Neuronal stem cell (in vitro differentiated cells): ENCODE measurements at regions not wholly inside any gene's neighbourhood (a gene's known extent, or its start where the extent isn't known, plus 50 kb on each side); places are given as distances from the start of the nearest gene placed in this dataset.

Source experiments
- DNase-seq: peaks from one replicate; pipeline ENCODE4 v3.0.0-alpha.2; 2013; ENCODE audit warnings: low spot score
- H2AFZ ChIP-seq: one replicate; pipeline ENCODE4 v1.6.1; 2013; ENCODE audit warnings: mild to moderate bottlenecking, low read length, inconsistent platforms
- H2AK5ac ChIP-seq: 2 replicates; pipeline ENCODE4 v1.6.1; 2013; ENCODE audit warnings: low read depth, mild to moderate bottlenecking, inconsistent platforms, low read length, moderate library complexity, mixed read lengths
- H2BK120ac ChIP-seq: 2 replicates; pipeline ENCODE4 v1.6.1; 2013; ENCODE audit warnings: low read depth, mild to moderate bottlenecking, inconsistent platforms, low read length, moderate library complexity, mixed read lengths
- H2BK12ac ChIP-seq: one replicate; pipeline ENCODE4 v1.6.1; 2013; ENCODE audit warnings: low read length, inconsistent platforms
- H2BK15ac ChIP-seq: 2 replicates; pipeline ENCODE4 v1.6.1; 2013; ENCODE audit warnings: mild to moderate bottlenecking, low read length, inconsistent platforms, mixed read lengths
- H2BK5ac ChIP-seq: one replicate; pipeline ENCODE4 v1.6.1; 2013; ENCODE audit warnings: inconsistent platforms, mild to moderate bottlenecking, low read length, moderate library complexity
- H3K14ac ChIP-seq: one replicate; pipeline ENCODE4 v1.6.1; 2013; ENCODE audit warnings: low read length, inconsistent platforms
- H3K18ac ChIP-seq: 2 replicates; pipeline ENCODE4 v1.6.1; 2013; ENCODE audit warnings: low read length, inconsistent platforms
- H3K23ac ChIP-seq: 2 replicates; pipeline ENCODE4 v1.6.1; 2013; ENCODE audit warnings: low read depth, mild to moderate bottlenecking, mixed read lengths, low read length, inconsistent platforms; ENCODE audit not compliant: poor library complexity
- H3K27ac ChIP-seq: replicated peaks from 3 replicates; pipeline ENCODE4 v1.5.1; 2013; ENCODE audit warnings: low read length, inconsistent platforms
- H3K27me3 ChIP-seq, 3 experiments: 2 replicates each; pipeline ENCODE4 v1.6.1; 2013; ENCODE audit warnings: low read length in 3 of 3, mild to moderate bottlenecking in 2 of 3, inconsistent platforms in 1 of 3, low read depth in 1 of 3, mixed read lengths in 1 of 3, moderate library complexity in 1 of 3; ENCODE audit not compliant: control insufficient read depth in 3 of 3, insufficient read depth in 3 of 3
- H3K36me3 ChIP-seq, 2 donors: replicated peaks in 1 of 2; 2 replicates each; pipeline ENCODE4 v1.6.1; 2013; ENCODE audit warnings: low read length in 2 of 2; ENCODE audit not compliant: control insufficient read depth in 2 of 2, insufficient read depth in 2 of 2
- H3K4ac ChIP-seq: 2 replicates; pipeline ENCODE4 v1.6.1; 2013; ENCODE audit warnings: inconsistent platforms, mild to moderate bottlenecking, low read length, moderate library complexity
- H3K4me1 ChIP-seq, 2 donors: 1 replicate in 1 of 2; 2 replicates in 1 of 2; pipeline ENCODE4 v1.6.1; 2013; ENCODE audit warnings: low read length in 2 of 2, low read depth in 1 of 2; ENCODE audit not compliant: control insufficient read depth in 2 of 2, insufficient read depth in 1 of 2
- H3K4me2 ChIP-seq: one replicate; pipeline ENCODE4 v1.6.1; 2013; ENCODE audit warnings: mild to moderate bottlenecking, low read length, inconsistent platforms; ENCODE audit not compliant: insufficient read depth, poor library complexity, severe bottlenecking
- H3K4me3 ChIP-seq, 2 donors: 2 replicates each; pipeline ENCODE4 v1.5.1; 2013; ENCODE audit warnings: low read length in 2 of 2, mild to moderate bottlenecking in 2 of 2, inconsistent platforms in 1 of 2, moderate library complexity in 1 of 2
- H3K79me1 ChIP-seq: one replicate; pipeline ENCODE4 v1.6.1; 2013; ENCODE audit warnings: low read depth, mild to moderate bottlenecking, inconsistent platforms, low read length, moderate library complexity
- H3K9ac ChIP-seq: one replicate; pipeline ENCODE4 v1.6.1; 2013; ENCODE audit warnings: mild to moderate bottlenecking, low read depth, low read length, inconsistent platforms; ENCODE audit not compliant: poor library complexity
- H3K9me3 ChIP-seq, 2 donors: replicated peaks in 1 of 2; 2 replicates each; pipeline versions ENCODE3 to v1.6.1; 2013; ENCODE audit warnings: low read length in 2 of 2, mild to moderate bottlenecking in 2 of 2, inconsistent platforms in 1 of 2, low read depth in 1 of 2, mixed read lengths in 1 of 2, moderate library complexity in 1 of 2; ENCODE audit not compliant: control insufficient read depth in 2 of 2, insufficient read depth in 1 of 2
- H4K8ac ChIP-seq: one replicate; pipeline ENCODE4 v1.6.1; 2013; ENCODE audit warnings: low read depth, mild to moderate bottlenecking, inconsistent platforms, low read length, moderate library complexity
- H4K91ac ChIP-seq: one replicate; pipeline ENCODE4 v1.6.1; 2013; ENCODE audit warnings: low read length, low read depth, mild to moderate bottlenecking, inconsistent platforms; ENCODE audit not compliant: poor library complexity
- WGBS, 2 donors: extraction: QIAGEN DNeasy Blood & Tissue Kit; methylation state at CpG; one replicate each; pipeline ENCODE4 v1.1.7; 2013; ENCODE audit warnings: missing lambda C conversion rate in 2 of 2, mixed read lengths in 1 of 2; ENCODE audit not compliant: insufficient read length in 2 of 2, insufficient replicate concordance in 1 of 2; ENCODE audit errors: extremely low coverage in 2 of 2; 5-methylcytosine and 5-hydroxymethylcytosine counted together

GRCh38 chr4:126897038-126897437, 735.7 kb upstream of the INTU start:
- DNase-seq = no peak
- Histone ChIP-seq H2BK15ac (no peak overlapping the region), H3K27me3 (no peaks in the 10 kb centered on the region), H3K4ac (no peak overlapping the region), H2BK12ac (no peak overlapping the region), H3K9me3 (peaks cover 2 to 16% of the 10 kb centered on the region in 2 donors), H3K9ac (no peak overlapping the region), H3K36me3 (no peaks in the 10 kb centered on the region), H4K8ac (no peak overlapping the region), H3K4me2 (no peak overlapping the region), H2AFZ (no peak overlapping the region), H2BK120ac (no peak overlapping the region), H4K91ac (no peak overlapping the region), H3K4me3 (no peak overlapping the region), H3K4me1 (no peaks in the 10 kb centered on the region), H3K23ac (no peak overlapping the region), H2AK5ac (no peak overlapping the region), H3K79me1 (no peaks in the 10 kb centered on the region), H3K14ac (no peak overlapping the region), H3K27ac (no peak overlapping the region), H2BK5ac (no peak overlapping the region), H3K18ac (no peak overlapping the region)
- no CpG with 5 or more reads among the region's 3 CpGs for WGBS, 2 donors

GRCh38 chr4:126898815-126899214, 733.9 kb upstream of the INTU start:
- H3K23ac ChIP-seq = no peak overlapping the region
- H4K8ac ChIP-seq = no peak overlapping the region
- no peak overlapping the region for H3K4ac ChIP-seq
- no peak overlapping the region for H3K4me3 ChIP-seq
- no peak for DNase-seq
- H3K27ac ChIP-seq = no peak overlapping the region
- H2AK5ac ChIP-seq = no peak overlapping the region
- no peak overlapping the region for H4K91ac ChIP-seq
- H3K27me3 ChIP-seq = no peaks in the 10 kb centered on the region
- no CpG with 5 or more reads among the region's 1 CpG for WGBS, 2 donors
- no peak overlapping the region for H3K14ac ChIP-seq
- H2BK12ac ChIP-seq = no peak overlapping the region
- no peaks in the 10 kb centered on the region for H3K36me3 ChIP-seq
- H2BK15ac ChIP-seq = no peak overlapping the region
- no peak overlapping the region for H2BK5ac ChIP-seq
- H3K79me1 ChIP-seq = no peaks in the 10 kb centered on the region
- H2BK120ac ChIP-seq = no peak overlapping the region
- no peaks in the 10 kb centered on the region for H3K4me1 ChIP-seq
- no peak overlapping the region for H2AFZ ChIP-seq
- no peak overlapping the region for H3K4me2 ChIP-seq
- H3K9ac ChIP-seq = no peak overlapping the region
- H3K9me3 ChIP-seq = peaks cover 2 to 16% of the 10 kb centered on the region in 2 donors
- no peak overlapping the region for H3K18ac ChIP-seq

- no peak overlapping the region for H2AFZ ChIP-seq
- no peak overlapping the region for H3K23ac ChIP-seq
- H2BK120ac ChIP-seq = no peak overlapping the region
- H3K79me1 ChIP-seq = no peaks in the 10 kb centered on the region
- H2BK5ac ChIP-seq = no peak overlapping the region
- no peak overlapping the region for H3K4me2 ChIP-seq
- no peak overlapping the region for H2BK15ac ChIP-seq
- no peak overlapping the region for H3K9ac ChIP-seq
- H3K9me3 ChIP-seq = peaks cover 2 to 16% of the 10 kb centered on the region in 2 donors
- no peak overlapping the region for H3K14ac ChIP-seq
- H3K4me1 ChIP-seq = no peaks in the 10 kb centered on the region
- H4K91ac ChIP-seq = no peak overlapping the region
- H3K27me3 ChIP-seq = no peaks in the 10 kb centered on the region
- no peak overlapping the region for H3K4me3 ChIP-seq
- H4K8ac ChIP-seq = no peak overlapping the region
- WGBS, 2 donors = no CpG with 5 or more reads among the region's 2 CpGs
- H3K36me3 ChIP-seq = no peaks in the 10 kb centered on the region
- no peak overlapping the region for H3K27ac ChIP-seq
- no peak overlapping the region for H2AK5ac ChIP-seq
- no peak overlapping the region for H3K18ac ChIP-seq
- no peak overlapping the region for H2BK12ac ChIP-seq
- no peak overlapping the region for H3K4ac ChIP-seq
- no peak for DNase-seq
These were observed 733.4 kb upstream of the INTU start for GRCh38 chr4:126899331-126899801.

- DNase-seq = no peak
- no peak overlapping the region for H3K23ac ChIP-seq
These were observed 726.3 kb upstream of the INTU start for GRCh38 chr4:126906466-126906865.

More at GRCh38 chr4:126906466-126906865, 726.3 kb upstream of the INTU start:
- Histone ChIP-seq H3K14ac (no peak overlapping the region), H3K9me3 (no peaks in the 10 kb centered on the region), H3K18ac (no peak overlapping the region), H3K9ac (no peak overlapping the region), H2BK12ac (no peak overlapping the region), H3K4me3 (no peak overlapping the region), H4K8ac (no peak overlapping the region), H3K4me2 (no peak overlapping the region), H2AFZ (peak overlapping the region; percentile 67), H4K91ac (no peak overlapping the region), H2BK120ac (no peak overlapping the region), H3K4ac (no peak overlapping the region), H3K79me1 (no peaks in the 10 kb centered on the region), H3K27ac (no peak overlapping the region), H2AK5ac (no peak overlapping the region), H3K4me1 (no peaks in the 10 kb centered on the region), H2BK15ac (no peak overlapping the region), H2BK5ac (no peak overlapping the region), H3K36me3 (no peaks in the 10 kb centered on the region), H3K27me3 (no peaks in the 10 kb centered on the region)
- WGBS, 2 donors = no CpG with 5 or more reads among the region's 3 CpGs
